ENCODE measurements at regions not wholly inside any gene's neighbourhood (a gene's known extent, or its start where the extent isn't known, plus 50 kb on each side); places are given as distances from the start of the nearest gene placed in this dataset.

- Histone ChIP-seq H3K27ac (peak overlapping the region; percentile 75), H3K4me3 (no peak overlapping the region), H3K36me3 (no peaks in the 10 kb centered on the region), H3K27me3 (replicated peaks) (no peaks in the 10 kb centered on the region), H3K9me3 (replicated peaks) (no peaks in the 10 kb centered on the region), H3K4me1 (replicated peaks) (peaks cover 43% of the 10 kb centered on the region)
- peak in 1 of 2 experiments; percentile 54 for DNase-seq (ENCODE audit: low read depth in 1 of 2, low spot score in 2 of 2)
Observed at GRCh38 chr4:41362621-41363383, 106.1 kb downstream of the UCHL1 start.

- DNase-seq (ENCODE audit: low read depth in 1 of 2, low spot score in 2 of 2) = peak; percentile 55 to 69
- peak overlapping the region; percentile 75 for H3K27ac ChIP-seq
- H3K36me3 ChIP-seq = no peaks in the 10 kb centered on the region
- no peaks in the 10 kb centered on the region for H3K27me3 ChIP-seq (replicated peaks)
- H3K9me3 ChIP-seq (replicated peaks) = no peaks in the 10 kb centered on the region
- H3K4me1 ChIP-seq (replicated peaks) = peaks cover 36% of the 10 kb centered on the region
- no peak overlapping the region for H3K4me3 ChIP-seq
Observed at GRCh38 chr4:41363384-41363981, 106.8 kb downstream of the UCHL1 start.

GRCh38 chr4:41364876-41365275, 108.1 kb downstream of the UCHL1 start:
- H3K36me3 ChIP-seq = no peaks in the 10 kb centered on the region
- peaks cover 22% of the 10 kb centered on the region for H3K4me1 ChIP-seq (replicated peaks)
- no peak overlapping the region for H3K4me3 ChIP-seq
- DNase-seq (ENCODE audit: low read depth in 1 of 2, low spot score in 2 of 2) = no peak
- H3K27ac ChIP-seq = no peak overlapping the region
- H3K27me3 ChIP-seq (replicated peaks) = no peaks in the 10 kb centered on the region
- no peaks in the 10 kb centered on the region for H3K9me3 ChIP-seq (replicated peaks)

DNA sequence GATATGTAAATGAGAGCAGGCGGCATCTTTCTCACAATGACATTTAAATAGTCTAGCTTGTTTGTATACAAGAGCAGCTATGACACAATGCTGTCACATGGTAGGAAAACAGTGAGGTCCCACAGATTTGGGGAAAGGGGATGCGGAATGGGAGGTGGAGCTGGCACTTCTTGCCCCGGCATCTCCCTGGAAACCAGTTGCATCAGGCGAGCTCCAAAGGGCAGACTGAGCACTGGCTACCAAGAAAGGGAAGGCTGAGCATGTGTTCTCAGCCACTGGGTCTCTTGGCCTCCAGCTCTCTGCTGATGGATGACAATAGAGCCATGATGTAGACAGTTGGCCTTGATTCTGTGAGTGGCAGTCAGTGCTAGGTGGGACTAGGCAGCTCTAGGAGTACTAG, 109.0 kb downstream of the UCHL1 start:
- Histone ChIP-seq H3K4me3 (no peak overlapping the region), H3K9me3 (replicated peaks) (no peaks in the 10 kb centered on the region), H3K27me3 (replicated peaks) (no peaks in the 10 kb centered on the region), H3K27ac (no peak overlapping the region), H3K4me1 (replicated peaks) (peaks cover 18% of the 10 kb centered on the region), H3K36me3 (no peaks in the 10 kb centered on the region)
- DNase-seq (ENCODE audit: low read depth in 1 of 2, low spot score in 2 of 2) = no peak

GRCh38 chr4:41366911-41367517, 110.3 kb downstream of the UCHL1 start:
- DNase-seq (ENCODE audit: low read depth in 1 of 2, low spot score in 2 of 2) = no peak
- Histone ChIP-seq H3K9me3 (replicated peaks) (no peaks in the 10 kb centered on the region), H3K27ac (no peak overlapping the region)

DNA sequence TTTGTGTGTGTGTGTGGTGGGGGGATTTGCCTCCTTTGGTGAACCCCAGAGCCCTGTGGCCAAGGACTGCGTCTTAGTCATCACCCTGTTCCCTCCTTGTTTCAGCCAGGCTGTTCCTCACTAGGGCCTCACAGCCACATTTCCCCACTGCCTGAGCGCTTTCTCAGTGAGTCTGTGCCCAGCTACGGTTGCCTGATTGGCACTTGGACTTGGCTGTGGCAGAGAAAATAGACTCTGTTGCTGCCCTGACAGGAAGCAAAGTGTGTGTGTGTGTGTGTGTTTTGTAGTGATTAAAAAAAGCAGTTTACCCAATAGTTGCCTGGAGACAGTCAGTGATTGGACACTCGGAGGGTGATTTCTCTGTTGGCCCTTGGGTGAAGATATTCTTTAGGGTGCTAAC, 113.0 kb downstream of the UCHL1 start:
- Histone ChIP-seq H3K9me3 (replicated peaks) (no peaks in the 10 kb centered on the region), H3K36me3 (no peaks in the 10 kb centered on the region), H3K4me1 (replicated peaks) (no peaks in the 10 kb centered on the region), H3K27me3 (replicated peaks) (no peaks in the 10 kb centered on the region), H3K27ac (no peak overlapping the region), H3K4me3 (no peak overlapping the region)
- DNase-seq (ENCODE audit: low read depth in 1 of 2, low spot score in 2 of 2) = no peak

More at GRCh38 chr4:41366911-41367517, 110.3 kb downstream of the UCHL1 start:
- Histone ChIP-seq H3K4me3 (no peak overlapping the region), H3K4me1 (replicated peaks) (peaks cover 14% of the 10 kb centered on the region), H3K27me3 (replicated peaks) (no peaks in the 10 kb centered on the region), H3K36me3 (no peaks in the 10 kb centered on the region)

DNA sequence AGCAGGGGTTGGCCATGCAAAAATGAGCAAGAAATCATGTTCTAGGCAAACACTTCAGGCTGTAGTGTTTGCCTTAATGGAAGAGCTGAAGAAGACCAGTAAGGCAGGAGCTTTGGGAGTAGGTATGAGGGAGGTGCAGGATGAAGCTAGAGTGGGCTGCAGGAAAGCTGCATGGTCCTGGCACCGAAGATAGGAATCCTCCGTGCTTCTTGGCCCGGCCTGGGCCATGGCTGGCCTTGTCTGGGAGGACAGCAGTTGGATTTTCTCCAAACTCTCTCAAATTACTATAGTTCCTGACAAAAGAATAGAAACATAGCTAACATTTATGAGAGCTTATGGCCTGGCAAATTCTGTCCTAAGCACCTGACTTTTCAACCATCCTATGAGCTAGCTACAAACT, 116.5 kb downstream of the UCHL1 start:
- H3K9me3 ChIP-seq (replicated peaks) = no peaks in the 10 kb centered on the region
- no peak overlapping the region for H3K4me3 ChIP-seq
- H3K27ac ChIP-seq = no peak overlapping the region
- DNase-seq (ENCODE audit: low read depth in 1 of 2, low spot score in 2 of 2) = no peak
- H3K36me3 ChIP-seq = no peaks in the 10 kb centered on the region
- no peaks in the 10 kb centered on the region for H3K4me1 ChIP-seq (replicated peaks)
- no peaks in the 10 kb centered on the region for H3K27me3 ChIP-seq (replicated peaks)

DNA sequence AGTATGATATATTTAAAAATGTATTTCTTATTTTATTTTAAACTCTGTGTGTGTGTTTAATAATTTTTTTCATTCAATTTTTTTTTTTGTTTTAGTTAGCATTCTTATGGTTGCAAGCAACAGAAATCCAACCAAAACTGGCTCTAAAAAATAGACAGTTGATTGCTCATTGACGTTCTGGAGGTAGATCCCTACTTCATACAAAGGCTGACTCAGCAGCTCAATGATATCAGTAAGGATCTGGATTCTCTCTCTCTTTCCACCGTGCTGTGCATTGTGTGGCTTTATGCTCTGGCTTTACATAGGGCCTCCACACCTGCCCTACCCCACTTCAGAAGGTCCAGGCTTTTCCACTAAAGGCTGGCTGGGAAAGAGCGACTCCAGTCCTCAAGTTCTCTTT, 117.8 kb downstream of the UCHL1 start:
- no peaks in the 10 kb centered on the region for H3K27me3 ChIP-seq (replicated peaks)
- H3K4me3 ChIP-seq = no peak overlapping the region
- H3K36me3 ChIP-seq = no peaks in the 10 kb centered on the region
- H3K4me1 ChIP-seq (replicated peaks) = no peaks in the 10 kb centered on the region
- no peaks in the 10 kb centered on the region for H3K9me3 ChIP-seq (replicated peaks)
- H3K27ac ChIP-seq = no peak overlapping the region
- DNase-seq (ENCODE audit: low read depth in 1 of 2, low spot score in 2 of 2) = no peak

- no peak for DNase-seq (ENCODE audit: low read depth in 1 of 2, low spot score in 2 of 2)
- no peaks in the 10 kb centered on the region for H3K4me1 ChIP-seq (replicated peaks)
- no peaks in the 10 kb centered on the region for H3K27me3 ChIP-seq (replicated peaks)
- no peak overlapping the region for H3K27ac ChIP-seq
- no peaks in the 10 kb centered on the region for H3K9me3 ChIP-seq (replicated peaks)
- no peak overlapping the region for H3K4me3 ChIP-seq
- H3K36me3 ChIP-seq = no peaks in the 10 kb centered on the region
Observed at GRCh38 chr4:41375561-41375960, 118.8 kb downstream of the UCHL1 start.

- Histone ChIP-seq H3K36me3 (no peaks in the 10 kb centered on the region), H3K4me1 (replicated peaks) (no peaks in the 10 kb centered on the region)
Observed at GRCh38 chr4:41377196-41377595, 120.5 kb downstream of the UCHL1 start.

DNA sequence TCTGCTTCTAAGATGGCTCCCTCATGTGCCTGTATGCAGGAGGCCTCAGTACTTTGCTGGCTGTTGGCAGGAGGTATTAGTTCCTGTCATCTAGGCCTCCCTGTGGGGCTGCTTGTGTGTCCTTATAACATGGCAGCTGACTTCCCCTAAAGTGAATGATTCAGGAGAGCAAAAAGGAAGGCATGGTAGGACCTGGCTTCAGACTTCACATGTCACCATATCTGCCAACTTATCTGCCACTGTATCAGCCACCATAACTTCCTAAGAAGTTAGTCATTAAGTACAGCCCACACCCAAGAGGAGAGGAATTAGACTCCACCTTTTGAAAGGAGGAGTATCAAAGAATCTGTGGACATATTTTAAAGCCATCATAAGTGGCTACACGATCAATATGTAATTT, 122.5 kb downstream of the UCHL1 start:
- H3K27me3 ChIP-seq (replicated peaks) = no peaks in the 10 kb centered on the region
- H3K36me3 ChIP-seq = no peaks in the 10 kb centered on the region
- H3K4me1 ChIP-seq (replicated peaks) = no peaks in the 10 kb centered on the region
- no peak overlapping the region for H3K4me3 ChIP-seq
- H3K27ac ChIP-seq = no peak overlapping the region
- DNase-seq (ENCODE audit: low read depth in 1 of 2, low spot score in 2 of 2) = no peak
- H3K9me3 ChIP-seq (replicated peaks) = no peaks in the 10 kb centered on the region

More at GRCh38 chr4:41377196-41377595, 120.5 kb downstream of the UCHL1 start:
- no peaks in the 10 kb centered on the region for H3K9me3 ChIP-seq (replicated peaks)
- DNase-seq (ENCODE audit: low read depth in 1 of 2, low spot score in 2 of 2) = no peak
- H3K27me3 ChIP-seq (replicated peaks) = no peaks in the 10 kb centered on the region
- H3K27ac ChIP-seq = no peak overlapping the region
- no peak overlapping the region for H3K4me3 ChIP-seq

GRCh38 chr4:41380511-41381157, 123.9 kb downstream of the UCHL1 start:
- Histone ChIP-seq H3K9me3 (replicated peaks) (no peaks in the 10 kb centered on the region), H3K36me3 (no peaks in the 10 kb centered on the region), H3K27me3 (replicated peaks) (no peaks in the 10 kb centered on the region), H3K4me3 (no peak overlapping the region), H3K27ac (no peak overlapping the region), H3K4me1 (replicated peaks) (no peaks in the 10 kb centered on the region)
- DNase-seq (ENCODE audit: low read depth in 1 of 2, low spot score in 2 of 2) = no peak

DNA sequence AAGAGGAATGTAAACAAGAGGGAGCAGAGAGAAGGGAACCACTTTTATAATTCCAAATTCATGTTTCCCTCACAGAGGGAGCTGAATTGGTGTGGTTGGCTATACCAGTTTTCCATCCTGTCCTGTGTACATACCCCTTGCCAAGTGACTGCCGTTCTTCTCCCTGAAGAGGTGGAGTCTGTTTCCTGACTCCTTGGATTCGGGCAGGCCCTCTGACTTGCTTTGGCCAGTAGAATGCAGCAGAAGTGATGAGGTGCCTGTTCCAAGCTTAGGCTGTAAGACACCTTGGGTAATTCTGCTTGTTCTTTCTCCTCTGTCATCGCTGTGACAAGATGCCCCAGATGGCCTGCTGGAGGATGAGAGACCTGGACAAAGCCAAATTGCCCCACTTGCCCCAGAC, 124.7 kb downstream of the UCHL1 start:
- DNase-seq (ENCODE audit: low read depth in 1 of 2, low spot score in 2 of 2) = no peak
- H3K27me3 ChIP-seq (replicated peaks) = no peaks in the 10 kb centered on the region

DNA sequence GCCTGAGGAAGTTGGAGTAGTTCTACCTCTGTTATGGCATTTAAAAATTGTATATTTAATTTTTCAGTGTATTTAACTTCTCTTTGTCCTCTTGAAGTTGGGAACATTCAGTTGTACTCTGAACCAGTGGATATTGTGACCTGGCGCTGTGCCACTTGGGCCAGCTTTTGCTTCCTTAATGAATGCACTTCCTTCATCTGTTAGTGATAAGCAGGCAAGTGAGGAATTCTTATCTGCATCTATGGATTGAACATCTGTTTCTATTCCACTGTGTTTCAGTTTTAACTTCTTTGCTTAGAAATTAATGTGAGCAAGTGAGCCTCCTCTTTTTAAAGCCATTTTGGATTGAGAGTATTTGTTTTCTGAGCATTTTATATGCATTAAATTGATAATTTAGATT, 128.3 kb downstream of the UCHL1 start:
- no peaks in the 10 kb centered on the region for H3K36me3 ChIP-seq
- DNase-seq (ENCODE audit: low read depth in 1 of 2, low spot score in 2 of 2) = no peak
- H3K4me3 ChIP-seq = no peak overlapping the region
- no peak overlapping the region for H3K27ac ChIP-seq
- no peaks in the 10 kb centered on the region for H3K4me1 ChIP-seq (replicated peaks)
- no peaks in the 10 kb centered on the region for H3K9me3 ChIP-seq (replicated peaks)
- H3K27me3 ChIP-seq (replicated peaks) = no peaks in the 10 kb centered on the region

More for the DNA sequence above, 124.7 kb downstream of the UCHL1 start:
- no peak overlapping the region for H3K4me3 ChIP-seq
- no peaks in the 10 kb centered on the region for H3K9me3 ChIP-seq (replicated peaks)
- no peak overlapping the region for H3K27ac ChIP-seq
- H3K4me1 ChIP-seq (replicated peaks) = no peaks in the 10 kb centered on the region
- H3K36me3 ChIP-seq = no peaks in the 10 kb centered on the region

Data from SJSA1 (cell line).